ENCODE measurements at regions not wholly inside any gene's neighbourhood (a gene's known extent, or its start where the extent isn't known, plus 50 kb on each side); places are given as distances from the start of the nearest gene placed in this dataset.

DNA sequence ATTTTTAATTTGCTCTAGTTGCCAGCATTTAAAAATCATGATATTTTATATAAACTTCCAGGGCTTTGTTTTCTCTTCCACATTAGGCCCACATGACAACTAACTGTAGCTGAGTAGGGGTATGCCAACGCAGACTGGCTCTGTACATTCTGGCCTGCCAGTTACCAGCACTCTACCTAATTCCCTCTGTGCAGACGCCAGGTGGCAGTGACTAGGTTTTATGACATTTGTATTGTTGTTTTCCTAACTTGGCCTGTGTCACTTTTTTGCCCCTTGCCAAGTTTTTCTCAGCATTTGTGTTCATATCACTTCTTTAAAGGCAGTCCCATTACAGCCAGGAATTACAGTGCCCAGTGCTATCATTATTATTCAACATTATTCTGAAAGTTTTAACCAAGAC lies 347.5 kb downstream of the NKX6-1 start:
- Mint-ChIP-seq H3K36me3 (ENCODE audit: insufficient read depth in 1 of 3, low read depth in 3 of 3) (no peaks in the 10 kb centered on the region), H3K27me3 (ENCODE audit: low read depth) (no peaks in the 10 kb centered on the region; the same call in 1 of the 2 replicates), H3K4me1 (peaks cover 12% of the 10 kb centered on the region in 2 experiments), H3K27ac (no peak overlapping the region), H3K4me3 (no peak overlapping the region), H3K9me3 (no peaks in the 10 kb centered on the region; a peak in 1 of 5 replicates)
- H2AFZ ChIP-seq (ENCODE audit: low read length), result no peak overlapping the region
- no peak overlapping the region for H3K14ac ChIP-seq (ENCODE audit: insufficient read depth, low read length)
- TF ChIP-seq, protein P1, sequence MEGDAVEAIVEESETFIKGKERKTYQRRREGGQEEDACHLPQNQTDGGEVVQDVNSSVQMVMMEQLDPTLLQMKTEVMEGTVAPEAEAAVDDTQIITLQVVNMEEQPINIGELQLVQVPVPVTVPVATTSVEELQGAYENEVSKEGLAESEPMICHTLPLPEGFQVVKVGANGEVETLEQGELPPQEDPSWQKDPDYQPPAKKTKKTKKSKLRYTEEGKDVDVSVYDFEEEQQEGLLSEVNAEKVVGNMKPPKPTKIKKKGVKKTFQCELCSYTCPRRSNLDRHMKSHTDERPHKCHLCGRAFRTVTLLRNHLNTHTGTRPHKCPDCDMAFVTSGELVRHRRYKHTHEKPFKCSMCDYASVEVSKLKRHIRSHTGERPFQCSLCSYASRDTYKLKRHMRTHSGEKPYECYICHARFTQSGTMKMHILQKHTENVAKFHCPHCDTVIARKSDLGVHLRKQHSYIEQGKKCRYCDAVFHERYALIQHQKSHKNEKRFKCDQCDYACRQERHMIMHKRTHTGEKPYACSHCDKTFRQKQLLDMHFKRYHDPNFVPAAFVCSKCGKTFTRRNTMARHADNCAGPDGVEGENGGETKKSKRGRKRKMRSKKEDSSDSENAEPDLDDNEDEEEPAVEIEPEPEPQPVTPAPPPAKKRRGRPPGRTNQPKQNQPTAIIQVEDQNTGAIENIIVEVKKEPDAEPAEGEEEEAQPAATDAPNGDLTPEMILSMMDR (conservative IDR thresholded peaks at IDR 0.05), result no peak
- no peak overlapping the region for H3K56ac ChIP-seq (ENCODE audit: insufficient read length, low read depth, low read length)
- no peaks in the 10 kb centered on the region for H3K79me1 ChIP-seq (ENCODE audit: insufficient read depth, low read depth, low read length, poor library complexity, severe bottlenecking)
- no peak overlapping the region for H3K4ac ChIP-seq (ENCODE audit: low read depth, low read length)
- H3K18ac ChIP-seq (ENCODE audit: insufficient read length, low read depth, low read length), result no peak overlapping the region
- no peak overlapping the region for H4K8ac ChIP-seq (replicated peaks; ENCODE audit: insufficient read length, low read depth, low read length)
- H3K79me2 ChIP-seq (ENCODE audit: insufficient read depth, low read length), result no peaks in the 10 kb centered on the region
- H4K5ac ChIP-seq (ENCODE audit: insufficient read length, low read depth, low read length), result no peak overlapping the region
- no peak for DNase-seq
- no peak overlapping the region for H3K27ac ChIP-seq (ENCODE audit: insufficient read length, low read depth, low read length)
- H2BK120ac ChIP-seq (ENCODE audit: low read depth, low read length, poor library complexity, severe bottlenecking), result no peak overlapping the region
- no peak overlapping the region for H2BK15ac ChIP-seq (ENCODE audit: low read depth, low read length)
- H3T11ph ChIP-seq (ENCODE audit: low read length), result no peak overlapping the region
- no peaks in the 10 kb centered on the region for H3K23me2 ChIP-seq (ENCODE audit: insufficient read length, low read depth, low read length, poor library complexity, severe bottlenecking)
- H2BK12ac ChIP-seq (ENCODE audit: insufficient read length, low read depth, low read length), result no peak overlapping the region
- no peak overlapping the region for H2AK5ac ChIP-seq (ENCODE audit: insufficient read length, low read length)
- H3K9ac ChIP-seq (ENCODE audit: extremely low read depth, insufficient read length, low read length), result no peak overlapping the region
- H3K9me3 ChIP-seq (ENCODE audit: control insufficient read depth, low read depth, low read length), result no peaks in the 10 kb centered on the region
- WGBS (ENCODE audit: extremely low coverage, insufficient read length, low lambda C conversion rate), result no CpG with 5 or more reads among the region's 2 CpGs
- H3K4me2 ChIP-seq (ENCODE audit: insufficient read depth, insufficient read length, low read length), result no peak overlapping the region
- H3K23ac ChIP-seq (ENCODE audit: insufficient read length, low read depth, low read length), result no peak overlapping the region
- H3K27me3 ChIP-seq (ENCODE audit: insufficient read depth, low read length), result no peaks in the 10 kb centered on the region
- no peak overlapping the region for H2BK5ac ChIP-seq (ENCODE audit: insufficient read length, low read length)
- no peaks in the 10 kb centered on the region for H3K4me1 ChIP-seq (ENCODE audit: insufficient read depth, low read length)
- no peaks in the 10 kb centered on the region for H4K20me1 ChIP-seq (ENCODE audit: control insufficient read depth, insufficient read depth, insufficient read length)
- no peak overlapping the region for H4K91ac ChIP-seq (ENCODE audit: insufficient read length, low read depth, low read length)
- H2BK20ac ChIP-seq (ENCODE audit: low read depth, low read length, poor library complexity, severe bottlenecking), result no peak overlapping the region
